Prostate gland (tissue), 2 donors: ENCODE measurements at regions not wholly inside any gene's neighbourhood (a gene's known extent, or its start where the extent isn't known, plus 50 kb on each side); places are given as distances from the start of the nearest gene placed in this dataset.
A peak's percentile ranks its signal among the peaks of the same experiment; 100 is the strongest.

ENCODE experiments used
- DNase-seq: peaks from one replicate; pipeline ENCODE4 v3.0.0-alpha.2; 2019; ENCODE audit warnings: low spot score
- H3K27ac ChIP-seq, 2 donors: fragments of 200-600 bp; sonication (generic); 2 replicates each; pipeline ENCODE4 v1.5.1; 2017 to 2019
- H3K27me3 ChIP-seq: fragments of 200-600 bp; sonication (generic); replicated peaks from 2 replicates; pipeline ENCODE4 v1.5.1; 2019; ENCODE audit not compliant: insufficient read depth
- H3K36me3 ChIP-seq, 2 donors: fragments of 200-600 bp; sonication (generic); 1 replicate in 1 of 2; 2 replicates in 1 of 2; pipeline versions ENCODE4 v1.5.1 to v1.8.1; 2017 to 2019
- H3K4me1 ChIP-seq: fragments of 200-600 bp; sonication (generic); replicated peaks from 2 replicates; pipeline ENCODE4 v1.5.1; 2019
- H3K4me3 ChIP-seq, 2 donors: fragments of 200-600 bp; sonication (generic); 2 replicates each; pipeline ENCODE4 v1.5.1; 2017 to 2019
- H3K9me3 ChIP-seq: fragments of 200-600 bp; sonication (generic); 2 replicates; pipeline ENCODE4 v1.5.1; 2017
- CTCF ChIP-seq, 4 experiments: fragments of 200-600 bp in 2 of 4; fragments of 450-650 bp in 2 of 4; sonication (generic) in 2 of 4; IDR thresholded peaks; 1 replicate in 3 of 4; 2 replicates in 1 of 4; pipeline ENCODE4 v1.5.1; 2016 to 2019; ENCODE audit warnings: antibody characterized with exemption in 4 of 4, mild to moderate bottlenecking in 2 of 4, moderate library complexity in 2 of 4
- POLR2A ChIP-seq: fragments of 450-650 bp; IDR thresholded peaks from one replicate; pipeline ENCODE4 v1.6.1; 2016; ENCODE audit warnings: antibody characterized with exemption, mild to moderate bottlenecking
- POLR2AphosphoS5 ChIP-seq: sonication (generic); formaldehyde crosslinking; IDR thresholded peaks from one replicate; pipeline ENCODE4 v1.6.1; 2017; ENCODE audit warnings: antibody characterized with exemption
- WGBS: methylation state at CpG from one replicate; pipeline ENCODE4 v1.1.5; 2018; 5-methylcytosine and 5-hydroxymethylcytosine counted together
- intact Hi-C: fragments of 100-400 bp; cut with DNase I; formaldehyde crosslinking; loops from one replicate; pipeline ENCODE4 v1.14.2; 2022

DNA sequence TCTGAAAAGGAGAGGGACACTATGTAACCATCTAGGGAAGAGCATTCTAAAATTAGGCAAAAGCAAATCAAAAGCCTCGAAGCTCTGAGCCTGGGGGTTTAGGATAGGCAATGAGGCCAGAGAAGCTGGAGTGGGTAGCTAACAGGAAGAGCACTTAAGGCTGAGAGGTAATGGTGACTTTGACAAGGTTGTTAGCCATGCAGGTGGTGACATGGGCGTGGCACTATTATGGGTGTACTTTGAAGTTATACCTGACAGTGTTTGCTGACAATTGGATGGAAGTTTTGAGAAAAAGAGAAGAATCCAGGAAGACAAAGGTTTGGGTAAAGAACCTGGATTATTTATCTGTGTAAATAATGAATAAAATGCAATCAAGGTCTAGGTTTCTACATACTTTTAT, 383.0 kb upstream of the SEMA3C start:
- Histone ChIP-seq H3K27me3 (no peaks in the 10 kb centered on the region), H3K4me1 (no peaks in the 10 kb centered on the region), H3K36me3 (no peaks in the 10 kb centered on the region), H3K4me3 (no peak overlapping the region), H3K27ac (no peak overlapping the region), H3K9me3 (no peaks in the 10 kb centered on the region)
- 84% methylated on average over 2 of the region's 2 CpGs for WGBS
- no peak for DNase-seq
- no peak for TF ChIP-seq POLR2A
- no peak for TF ChIP-seq CTCF (IDR thresholded peaks at IDR 0.05)
- no peak for TF ChIP-seq POLR2AphosphoS5
- intact Hi-C loops: no loop called here

DNA sequence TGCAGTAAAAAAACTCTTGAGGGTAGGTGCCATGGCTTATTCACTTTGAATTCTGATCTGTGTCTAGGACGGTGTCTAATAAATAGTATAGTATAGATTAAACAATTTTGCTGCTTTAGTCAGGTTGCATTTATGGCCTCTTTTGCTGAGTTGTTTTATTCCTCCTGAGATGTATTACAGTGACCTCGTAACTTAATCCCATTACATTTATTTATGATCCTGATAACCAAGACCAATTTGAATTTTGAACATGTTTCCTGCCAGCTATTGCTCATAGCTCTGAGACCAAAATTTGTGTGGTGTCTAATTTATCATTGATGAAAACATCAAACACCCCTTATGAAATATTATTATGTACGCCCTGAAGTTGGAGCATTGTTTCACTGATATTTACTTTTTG, 381.9 kb upstream of the SEMA3C start:
- intact Hi-C loops: no loop called here
- Histone ChIP-seq H3K9me3 (no peaks in the 10 kb centered on the region), H3K4me1 (no peaks in the 10 kb centered on the region), H3K4me3 (no peak overlapping the region), H3K36me3 (no peaks in the 10 kb centered on the region), H3K27me3 (no peaks in the 10 kb centered on the region), H3K27ac (no peak overlapping the region)
- no peak for DNase-seq
- 78% methylated on average over 3 of the region's 3 CpGs for WGBS
- no peak for TF ChIP-seq POLR2A
- TF ChIP-seq CTCF (IDR thresholded peaks at IDR 0.05): no peak
- no peak for TF ChIP-seq POLR2AphosphoS5

DNA sequence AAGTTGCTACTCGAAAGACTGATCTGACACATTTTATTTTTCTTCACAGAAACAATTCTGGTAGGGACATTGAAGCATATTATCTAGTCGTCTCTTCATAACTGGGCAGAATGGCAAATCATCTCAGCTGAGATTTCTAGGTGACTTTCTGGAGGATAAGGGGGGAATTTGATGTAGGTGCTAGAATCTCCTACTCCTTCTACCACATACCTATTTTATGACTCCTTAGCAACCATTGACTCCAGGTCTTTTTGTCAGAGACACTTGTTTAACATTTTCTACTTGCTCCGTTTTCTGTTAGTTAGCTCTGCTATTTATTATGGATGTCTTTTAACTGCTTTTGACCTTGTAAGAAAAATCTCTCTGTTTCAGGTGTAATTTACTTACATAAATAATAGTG, 380.9 kb upstream of the SEMA3C start:
- DNase-seq: no peak
- Histone ChIP-seq H3K4me3 (no peak overlapping the region), H3K36me3 (no peaks in the 10 kb centered on the region), H3K9me3 (no peaks in the 10 kb centered on the region), H3K27me3 (no peaks in the 10 kb centered on the region), H3K4me1 (no peaks in the 10 kb centered on the region), H3K27ac (no peak overlapping the region)
- intact Hi-C loops: no loop called here
- WGBS: 75% methylated on average over 3 of the region's 3 CpGs
- TF ChIP-seq POLR2A: no peak
- no peak for TF ChIP-seq POLR2AphosphoS5
- TF ChIP-seq CTCF (IDR thresholded peaks at IDR 0.05): no peak

GRCh38 chr7:81298951-81299666, 380.3 kb upstream of the SEMA3C start:
- no peak overlapping the region for H3K27ac ChIP-seq
- no peak for DNase-seq

GRCh38 chr7:81297317-81297716, 378.5 kb upstream of the SEMA3C start:
- no peaks in the 10 kb centered on the region for H3K27me3 ChIP-seq
- intact Hi-C loops: no loop called here
- H3K36me3 ChIP-seq: no peaks in the 10 kb centered on the region
- H3K4me1 ChIP-seq: no peaks in the 10 kb centered on the region
- 48% methylated on average over 2 of the region's 2 CpGs for WGBS
- no peaks in the 10 kb centered on the region for H3K9me3 ChIP-seq
- H3K4me3 ChIP-seq: no peak overlapping the region
- H3K27ac ChIP-seq: no peak overlapping the region
- TF ChIP-seq POLR2A (no peak), POLR2AphosphoS5 (no peak), CTCF (IDR thresholded peaks at IDR 0.05) (no peak)
- DNase-seq: no peak

More at GRCh38 chr7:81298951-81299666, 380.3 kb upstream of the SEMA3C start:
- H3K9me3 ChIP-seq: no peaks in the 10 kb centered on the region
- H3K36me3 ChIP-seq: no peaks in the 10 kb centered on the region
- no peak overlapping the region for H3K4me3 ChIP-seq
- WGBS: 24% methylated on average over 5 of the region's 5 CpGs
- H3K4me1 ChIP-seq: no peaks in the 10 kb centered on the region
- intact Hi-C loops: no loop called here
- no peak for TF ChIP-seq POLR2A
- TF ChIP-seq POLR2AphosphoS5: peak; percentile 39
- no peaks in the 10 kb centered on the region for H3K27me3 ChIP-seq
